Effector memory CD4-positive, alpha-beta T cell (primary cell): ENCODE measurements at regions not wholly inside any gene's neighbourhood (a gene's known extent, or its start where the extent isn't known, plus 50 kb on each side); places are given as distances from the start of the nearest gene placed in this dataset.

Experiments
- DNase-seq, 3 donors: peaks; one replicate each; pipeline ENCODE4 v3.0.0-alpha.2; 2020
- H3K27ac ChIP-seq: 2 replicates; pipeline ENCODE4 v1.7.0; 2013; ENCODE audit warnings: mild to moderate bottlenecking, low read length, moderate library complexity; ENCODE audit not compliant: insufficient read depth, poor library complexity, severe bottlenecking
- H3K27me3 ChIP-seq: replicated peaks from 2 replicates; pipeline ENCODE4 v1.7.0; 2013; ENCODE audit warnings: mild to moderate bottlenecking, low read length; ENCODE audit not compliant: insufficient read depth, control insufficient read depth, poor library complexity, severe bottlenecking
- H3K36me3 ChIP-seq: 2 replicates; pipeline ENCODE4 v1.7.0; 2013; ENCODE audit warnings: mild to moderate bottlenecking, low read length, moderate library complexity; ENCODE audit not compliant: control insufficient read depth, insufficient read depth
- H3K4me1 ChIP-seq: 2 replicates; pipeline ENCODE4 v1.7.0; 2013; ENCODE audit warnings: low read length, mild to moderate bottlenecking; ENCODE audit not compliant: control insufficient read depth, insufficient read depth, poor library complexity, severe bottlenecking
- H3K4me3 ChIP-seq: 2 replicates; pipeline ENCODE4 v1.7.0; 2013; ENCODE audit warnings: low read length, low read depth, mild to moderate bottlenecking; ENCODE audit not compliant: insufficient read depth, poor library complexity, severe bottlenecking
- H3K9me3 ChIP-seq: 2 replicates; pipeline ENCODE4 v1.7.0; 2013; ENCODE audit warnings: mild to moderate bottlenecking, low read length, moderate library complexity; ENCODE audit not compliant: control insufficient read depth

DNA sequence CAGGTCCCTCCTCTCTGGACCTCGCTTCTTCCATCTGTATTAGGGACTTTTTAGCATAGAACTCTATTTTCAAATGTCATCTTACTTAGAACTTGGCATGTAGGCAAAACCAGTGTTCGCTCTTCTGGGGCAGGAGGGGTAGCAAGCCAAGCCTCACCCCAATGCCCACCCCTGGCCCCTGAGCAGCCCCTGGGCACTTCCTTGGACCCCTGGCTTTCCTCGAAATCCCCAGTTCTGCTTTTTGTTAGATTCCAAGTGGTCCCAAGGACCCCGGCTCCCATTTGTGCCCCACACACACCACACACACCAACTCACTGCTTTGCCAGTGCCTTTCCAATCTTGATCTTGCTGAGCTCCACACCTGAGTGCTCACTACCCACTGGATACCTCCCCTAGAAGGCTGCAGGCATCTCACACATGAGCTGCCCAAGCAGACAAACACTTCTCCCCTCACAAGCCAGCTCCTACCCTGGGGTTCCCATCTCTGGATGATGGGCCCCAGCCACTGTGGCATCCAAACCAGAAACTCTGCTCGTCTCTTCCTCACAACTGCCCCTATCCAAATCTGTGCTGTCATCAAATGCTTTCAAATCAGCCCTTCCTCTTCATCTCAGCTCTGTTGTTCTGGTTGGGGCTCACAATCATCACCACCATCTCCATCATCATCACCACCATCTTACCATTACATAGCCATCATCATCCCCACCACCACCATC is 167.9 kb upstream of the ZMIZ1 start:
- H3K36me3 ChIP-seq = no peaks in the 10 kb centered on the region

DNA sequence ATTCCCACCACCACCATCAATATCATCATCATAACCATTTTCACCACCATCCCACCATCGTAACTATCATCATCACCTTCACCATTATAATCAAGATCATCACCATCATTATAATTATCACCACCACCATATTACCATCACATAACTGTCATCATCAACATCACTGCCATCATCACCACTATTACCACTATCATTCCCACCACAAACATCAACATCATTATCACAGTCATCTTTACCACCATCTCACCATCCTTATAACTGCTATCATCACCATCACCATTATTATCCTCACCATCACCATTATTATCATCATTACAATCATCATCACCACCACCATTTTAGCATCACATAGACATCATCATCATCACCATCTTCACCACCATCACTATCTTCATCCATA is 167.1 kb upstream of the ZMIZ1 start:
- no peaks in the 10 kb centered on the region for H3K36me3 ChIP-seq
- H3K4me1 ChIP-seq = no peaks in the 10 kb centered on the region
- H3K9me3 ChIP-seq = no peaks in the 10 kb centered on the region
- H3K27me3 ChIP-seq = no peaks in the 10 kb centered on the region
- H3K27ac ChIP-seq = no peak overlapping the region
- no peak overlapping the region for H3K4me3 ChIP-seq
- no peak for DNase-seq

More for the DNA sequence above, 167.9 kb upstream of the ZMIZ1 start:
- Histone ChIP-seq H3K4me1 (no peaks in the 10 kb centered on the region), H3K27me3 (no peaks in the 10 kb centered on the region), H3K4me3 (no peak overlapping the region), H3K9me3 (no peaks in the 10 kb centered on the region), H3K27ac (no peak overlapping the region)
- DNase-seq = no peak

DNA sequence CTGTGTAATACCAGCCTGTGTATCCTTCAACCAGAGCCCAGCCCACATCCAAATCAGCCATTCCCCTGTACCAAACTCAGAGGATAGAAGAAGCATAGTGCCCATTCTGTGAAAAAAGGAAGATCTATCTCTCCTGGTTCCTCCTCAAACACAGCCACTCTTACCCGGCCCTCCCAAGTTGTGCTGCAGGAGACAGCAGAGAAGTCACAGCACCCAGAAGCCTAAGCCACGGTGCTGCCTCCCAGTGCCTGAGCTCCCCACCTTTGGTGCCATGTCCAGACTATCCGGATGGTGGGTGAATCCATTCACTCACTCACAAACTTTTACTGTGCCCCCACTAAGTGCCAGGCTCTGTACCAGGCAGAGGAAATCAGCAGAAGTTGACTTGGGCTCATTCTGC is 166.0 kb upstream of the ZMIZ1 start:
- Histone ChIP-seq H3K27me3 (no peaks in the 10 kb centered on the region), H3K4me3 (no peak overlapping the region), H3K9me3 (no peaks in the 10 kb centered on the region), H3K27ac (no peak overlapping the region), H3K4me1 (no peaks in the 10 kb centered on the region), H3K36me3 (no peaks in the 10 kb centered on the region)
- no peak for DNase-seq

DNA sequence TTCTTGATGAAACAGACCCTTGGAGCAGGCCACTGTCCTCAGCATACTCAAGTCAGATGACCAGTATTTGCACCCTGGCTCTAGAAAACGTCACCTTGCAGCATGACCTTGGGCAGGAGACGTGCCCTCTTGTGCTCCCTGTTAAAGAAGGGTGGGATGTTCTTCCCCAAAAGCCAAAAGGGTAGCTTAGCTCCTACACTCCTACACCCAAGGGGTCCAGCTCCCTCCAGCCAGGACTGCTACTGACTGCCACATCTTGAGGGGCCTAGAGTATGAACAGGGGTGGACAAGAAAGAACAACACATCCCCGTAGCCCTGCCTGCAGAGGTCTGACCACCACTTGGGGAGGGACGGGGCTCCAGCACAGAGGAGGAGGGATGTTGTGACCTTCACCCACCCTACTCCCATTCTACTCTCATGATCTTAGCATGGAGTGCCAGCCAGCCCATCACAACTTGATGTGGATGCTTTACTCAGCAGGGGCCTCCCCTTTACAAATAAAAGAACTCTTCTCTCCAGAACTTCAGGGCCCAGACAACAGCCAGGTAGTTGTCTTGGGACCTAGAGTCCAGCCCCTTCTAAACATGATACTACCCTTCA is 165.3 kb upstream of the ZMIZ1 start:
- no peak for DNase-seq
- no peak overlapping the region for H3K27ac ChIP-seq
- H3K9me3 ChIP-seq = no peaks in the 10 kb centered on the region
- no peaks in the 10 kb centered on the region for H3K4me1 ChIP-seq
- no peaks in the 10 kb centered on the region for H3K27me3 ChIP-seq
- H3K4me3 ChIP-seq = no peak overlapping the region
- no peaks in the 10 kb centered on the region for H3K36me3 ChIP-seq

DNA sequence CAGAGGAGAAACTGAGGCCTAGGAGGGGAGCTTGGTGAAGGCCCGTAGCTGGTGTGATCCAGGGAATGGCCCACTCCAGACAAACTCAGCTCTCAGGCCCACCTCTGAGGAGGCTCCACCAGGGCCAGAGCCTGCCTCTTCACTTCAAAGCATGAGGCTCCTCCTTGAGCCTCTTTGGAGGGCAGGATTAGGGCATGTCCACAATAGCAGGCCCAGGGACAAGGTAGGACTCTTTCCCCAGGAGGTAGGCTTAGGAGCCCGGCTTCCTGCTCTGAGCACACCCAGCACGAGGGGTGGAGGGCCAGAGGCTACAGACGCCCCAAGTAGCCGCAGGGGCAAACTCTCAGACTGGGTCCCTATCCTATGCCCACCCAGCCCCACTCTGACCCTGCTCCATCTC is 164.6 kb upstream of the ZMIZ1 start:
- Histone ChIP-seq H3K9me3 (no peaks in the 10 kb centered on the region), H3K36me3 (no peaks in the 10 kb centered on the region), H3K27me3 (no peaks in the 10 kb centered on the region), H3K4me1 (no peaks in the 10 kb centered on the region), H3K27ac (no peak overlapping the region), H3K4me3 (no peak overlapping the region)
- no peak for DNase-seq

DNA sequence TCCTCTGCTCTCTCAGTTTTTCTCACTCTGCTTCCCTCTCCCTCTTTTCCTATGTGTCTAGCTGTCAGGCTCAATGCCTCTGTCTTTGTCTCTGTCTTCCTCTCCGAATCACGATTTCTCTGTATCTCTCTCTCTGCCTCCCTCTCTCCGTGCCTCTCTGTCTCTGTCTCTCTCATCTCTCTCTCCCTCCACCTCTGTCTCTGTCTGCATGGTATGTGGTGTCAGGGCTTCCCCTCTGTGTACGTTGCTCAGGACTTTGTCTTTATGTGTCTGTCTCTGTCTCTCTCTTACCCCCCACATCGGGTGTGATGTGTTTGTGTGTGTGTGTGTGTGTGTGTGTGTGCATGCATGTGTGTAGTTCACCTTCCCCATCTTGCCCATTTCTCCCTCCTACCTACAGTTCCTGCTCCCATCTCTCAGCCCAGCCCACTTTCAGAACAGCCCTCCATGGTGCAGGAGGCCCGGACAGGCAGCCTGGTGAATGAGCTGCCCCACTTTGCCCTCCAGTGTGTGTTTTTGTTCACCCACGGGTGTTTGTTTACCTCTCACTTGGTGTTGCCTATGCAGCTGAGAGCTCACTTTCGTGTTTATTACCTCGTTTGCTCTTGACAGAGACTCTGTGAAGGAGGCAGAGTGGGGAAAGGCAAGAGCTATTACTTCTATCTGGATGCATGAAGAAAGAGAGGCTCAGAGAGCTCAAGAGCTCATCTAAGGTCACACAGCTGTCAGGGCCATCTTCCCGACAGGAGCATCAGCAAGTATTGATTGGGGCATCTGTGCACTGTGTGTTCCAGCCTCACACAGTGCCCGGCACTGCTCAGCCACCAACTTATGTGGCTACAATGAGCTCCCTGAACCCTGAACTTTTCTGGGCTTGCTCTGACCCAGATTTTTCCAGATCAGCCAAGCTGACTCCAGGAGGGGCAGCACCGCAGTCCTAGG is 163.5 kb upstream of the ZMIZ1 start:
- no peaks in the 10 kb centered on the region for H3K9me3 ChIP-seq
- no peaks in the 10 kb centered on the region for H3K27me3 ChIP-seq
- H3K4me1 ChIP-seq = no peaks in the 10 kb centered on the region
- H3K27ac ChIP-seq = no peak overlapping the region
- no peak overlapping the region for H3K4me3 ChIP-seq
- no peaks in the 10 kb centered on the region for H3K36me3 ChIP-seq
- no peak for DNase-seq

DNA sequence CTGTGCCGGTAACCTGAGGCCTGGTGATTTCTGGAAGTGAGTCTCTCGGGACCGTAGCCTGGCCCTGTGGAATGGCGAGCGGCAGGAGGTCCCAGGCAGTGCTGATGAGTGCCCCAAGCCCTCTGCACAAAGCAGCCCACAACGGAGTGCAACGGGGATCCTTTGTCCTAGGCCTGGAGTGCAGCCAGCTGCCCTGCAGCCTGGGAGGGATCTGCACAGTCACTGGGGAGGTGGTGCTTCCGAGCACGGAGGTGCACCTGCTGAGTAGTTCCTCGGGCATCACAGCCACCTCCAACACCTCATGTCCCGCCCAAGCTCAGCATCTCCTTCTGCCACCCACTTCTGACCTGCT is 162.8 kb upstream of the ZMIZ1 start:
- no peak overlapping the region for H3K4me3 ChIP-seq
- no peak for DNase-seq
- no peaks in the 10 kb centered on the region for H3K4me1 ChIP-seq
- H3K27ac ChIP-seq = no peak overlapping the region
- H3K36me3 ChIP-seq = no peaks in the 10 kb centered on the region
- no peaks in the 10 kb centered on the region for H3K27me3 ChIP-seq
- H3K9me3 ChIP-seq = no peaks in the 10 kb centered on the region

DNA sequence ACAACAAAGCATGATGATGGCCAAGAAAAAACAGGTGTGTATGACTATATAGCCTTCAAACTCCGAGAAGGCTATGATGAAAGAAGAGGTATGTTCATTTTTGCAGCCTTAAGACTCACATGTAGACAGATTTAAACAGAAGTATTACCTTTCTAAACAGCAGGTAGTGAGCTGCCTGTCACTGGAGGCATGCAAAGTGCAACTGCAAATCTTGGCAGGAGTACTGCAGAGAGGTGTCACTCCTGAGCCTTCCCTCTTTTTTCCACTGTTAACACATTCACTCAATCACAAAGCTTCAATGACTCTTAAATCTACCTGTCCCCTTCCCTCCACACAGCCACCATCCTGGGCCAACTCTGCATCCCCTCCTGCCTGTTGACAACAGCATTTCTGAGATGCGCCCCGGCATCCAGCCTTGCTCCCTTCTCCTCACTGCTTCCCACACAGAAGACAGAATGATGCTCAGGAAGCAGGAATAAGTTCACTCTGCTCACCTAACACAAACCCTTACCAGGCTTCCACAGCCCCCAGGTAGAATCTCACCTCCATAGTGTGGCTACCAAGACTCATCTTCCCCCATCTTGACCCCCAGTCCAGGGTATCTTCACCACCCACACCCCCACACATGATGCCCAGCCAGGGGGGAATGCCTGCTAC is 161.9 kb upstream of the ZMIZ1 start:
- no peaks in the 10 kb centered on the region for H3K9me3 ChIP-seq
- no peak overlapping the region for H3K27ac ChIP-seq
- DNase-seq = no peak
- no peaks in the 10 kb centered on the region for H3K27me3 ChIP-seq
- no peak overlapping the region for H3K4me3 ChIP-seq
- H3K4me1 ChIP-seq = no peaks in the 10 kb centered on the region
- no peaks in the 10 kb centered on the region for H3K36me3 ChIP-seq

DNA sequence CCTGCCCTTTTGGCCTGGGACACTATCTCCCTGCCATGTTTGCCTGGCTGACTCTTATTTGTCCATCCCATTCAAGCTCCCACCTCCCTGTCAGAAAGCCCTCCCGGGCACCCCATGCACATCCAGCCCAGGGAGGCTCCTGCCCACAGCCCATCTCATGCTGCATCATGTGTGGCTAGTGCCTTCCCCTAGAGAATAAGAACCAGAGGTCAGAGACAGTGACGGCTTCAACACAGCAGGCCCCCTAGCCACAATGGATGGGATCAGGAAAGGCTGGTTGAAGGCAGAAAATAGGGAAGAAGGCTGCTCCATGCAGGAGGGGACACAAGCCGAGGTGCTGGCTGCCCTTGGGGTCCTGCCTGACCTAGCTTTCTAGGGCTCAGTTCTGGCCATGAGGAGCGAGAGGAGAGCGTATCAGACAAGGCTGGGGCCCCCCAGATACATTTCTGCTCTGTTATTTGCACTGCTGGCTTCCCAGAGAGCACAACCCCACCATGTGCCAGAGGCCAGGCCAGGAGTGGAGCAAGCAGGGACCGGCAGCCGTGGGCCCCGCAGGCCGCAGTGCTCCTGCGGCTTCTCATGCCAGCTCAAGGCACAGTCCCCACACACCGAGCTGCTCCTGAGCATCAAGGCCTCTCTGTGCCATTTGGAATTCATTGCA is 161.1 kb upstream of the ZMIZ1 start:
- DNase-seq = no peak
- Histone ChIP-seq H3K9me3 (no peaks in the 10 kb centered on the region), H3K27me3 (no peaks in the 10 kb centered on the region), H3K36me3 (no peaks in the 10 kb centered on the region), H3K4me3 (no peak overlapping the region), H3K27ac (no peak overlapping the region), H3K4me1 (no peaks in the 10 kb centered on the region)
